Neural progenitor cell (in vitro differentiated cells): ENCODE measurements at regions not wholly inside any gene's neighbourhood (a gene's known extent, or its start where the extent isn't known, plus 50 kb on each side); places are given as distances from the start of the nearest gene placed in this dataset.

Source experiments
- EZH2phosphoT487 ChIP-seq: fragments of 200-600 bp; sonication (generic); IDR thresholded peaks from 2 replicates; pipeline ENCODE4 v1.6.1; 2017; ENCODE audit warnings: antibody characterized with exemption
- TF ChIP-seq, protein P1 (sequence below): fragments of 200-600 bp; sonication (generic); IDR thresholded peaks from 2 replicates; pipeline ENCODE4 v1.5.1; 2017; ENCODE audit warnings: antibody characterized with exemption, mild to moderate bottlenecking

DNA sequence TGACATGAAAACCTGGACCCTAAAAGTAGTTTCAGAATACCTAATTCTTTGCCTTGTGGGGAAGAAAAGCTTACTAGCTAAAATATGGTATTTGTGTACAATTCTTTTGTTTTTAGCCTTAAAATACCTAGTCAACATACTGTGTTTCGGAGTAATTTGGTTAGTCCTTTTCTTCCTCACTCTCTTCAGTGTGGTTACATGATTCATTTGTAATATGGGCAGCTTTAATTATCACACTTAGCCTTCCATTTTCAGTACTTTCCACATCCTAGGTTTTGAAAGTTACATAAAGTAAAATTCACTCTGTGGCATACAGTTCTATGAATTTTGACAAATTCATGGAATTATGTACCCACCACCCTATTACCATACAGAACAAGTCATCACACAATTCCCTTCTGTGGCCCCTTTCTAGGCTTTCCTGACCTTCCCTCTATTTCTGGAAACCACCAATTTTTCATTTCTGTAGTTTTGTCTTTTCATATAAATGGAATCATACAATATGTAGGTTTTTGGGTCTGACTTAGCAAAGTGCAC is 96.2 kb downstream of the EMX2 start:
- TF ChIP-seq, protein P1, sequence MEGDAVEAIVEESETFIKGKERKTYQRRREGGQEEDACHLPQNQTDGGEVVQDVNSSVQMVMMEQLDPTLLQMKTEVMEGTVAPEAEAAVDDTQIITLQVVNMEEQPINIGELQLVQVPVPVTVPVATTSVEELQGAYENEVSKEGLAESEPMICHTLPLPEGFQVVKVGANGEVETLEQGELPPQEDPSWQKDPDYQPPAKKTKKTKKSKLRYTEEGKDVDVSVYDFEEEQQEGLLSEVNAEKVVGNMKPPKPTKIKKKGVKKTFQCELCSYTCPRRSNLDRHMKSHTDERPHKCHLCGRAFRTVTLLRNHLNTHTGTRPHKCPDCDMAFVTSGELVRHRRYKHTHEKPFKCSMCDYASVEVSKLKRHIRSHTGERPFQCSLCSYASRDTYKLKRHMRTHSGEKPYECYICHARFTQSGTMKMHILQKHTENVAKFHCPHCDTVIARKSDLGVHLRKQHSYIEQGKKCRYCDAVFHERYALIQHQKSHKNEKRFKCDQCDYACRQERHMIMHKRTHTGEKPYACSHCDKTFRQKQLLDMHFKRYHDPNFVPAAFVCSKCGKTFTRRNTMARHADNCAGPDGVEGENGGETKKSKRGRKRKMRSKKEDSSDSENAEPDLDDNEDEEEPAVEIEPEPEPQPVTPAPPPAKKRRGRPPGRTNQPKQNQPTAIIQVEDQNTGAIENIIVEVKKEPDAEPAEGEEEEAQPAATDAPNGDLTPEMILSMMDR: no peak
- TF ChIP-seq EZH2phosphoT487: no peak
